ENCODE measurements at regions not wholly inside any gene's neighbourhood (a gene's known extent, or its start where the extent isn't known, plus 50 kb on each side); places are given as distances from the start of the nearest gene placed in this dataset.

DNA sequence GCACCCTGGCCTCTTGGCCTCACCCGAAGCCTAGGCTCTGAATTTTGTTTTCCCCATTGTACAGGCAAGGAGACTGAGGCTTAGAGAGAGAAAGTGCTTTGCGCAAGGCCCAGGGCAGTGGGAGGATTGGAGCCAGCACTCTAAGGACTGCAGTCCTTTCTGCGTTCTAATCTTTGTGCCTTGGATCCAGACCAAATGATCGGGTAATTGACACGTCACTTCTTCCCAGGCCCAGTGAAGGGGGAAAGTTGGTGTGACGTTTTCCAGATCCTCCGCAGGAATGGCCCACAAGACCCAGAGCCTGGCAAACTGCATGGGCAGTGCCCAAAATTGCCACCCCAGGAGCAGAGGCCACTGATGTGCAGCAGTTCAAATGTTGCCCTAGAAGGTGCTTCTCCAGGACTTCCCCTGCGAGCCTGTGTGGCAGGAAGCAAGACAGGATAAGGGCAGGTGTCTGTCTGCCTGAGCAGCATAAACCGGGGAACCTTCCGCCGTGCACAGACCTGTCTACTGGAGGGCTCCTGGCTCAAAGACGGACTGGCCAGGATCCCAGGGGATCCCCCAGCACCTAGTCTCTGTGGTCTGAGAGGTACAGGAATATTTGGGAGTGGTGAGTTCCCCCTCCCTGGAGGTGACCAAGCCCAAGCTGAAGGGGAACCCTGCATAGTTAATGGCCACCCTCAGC lies 194.5 kb upstream of the TLE3 start:
- Histone ChIP-seq H3K36me3 (ENCODE audit: control insufficient read depth, low read length) (no peaks in the 10 kb centered on the region), H3K9me3 (ENCODE audit: control insufficient read depth, insufficient read depth, low read length) (no peaks in the 10 kb centered on the region), H3K4me3 (ENCODE audit: low read length) (no peak overlapping the region), H3K9me2 (replicated peaks; ENCODE audit: control insufficient read depth, low read length) (no peaks in the 10 kb centered on the region), H3F3A (ENCODE audit: control insufficient read depth, insufficient read depth) (peaks cover 3% of the 10 kb centered on the region; the same call in 1 of the 2 replicates), H3K4me1 (ENCODE audit: control insufficient read depth, low read length) (peaks cover 22% of the 10 kb centered on the region), H3K79me2 (ENCODE audit: control insufficient read depth, low read length) (no peaks in the 10 kb centered on the region), H3K27me3 (ENCODE audit: control insufficient read depth, low read length) (no peaks in the 10 kb centered on the region), H3K27ac (ENCODE audit: low read depth, low read length) (no peak overlapping the region), H4K20me1 (ENCODE audit: control insufficient read depth, insufficient read depth, low read depth, low read length) (no peaks in the 10 kb centered on the region), H3K4me2 (ENCODE audit: low read length) (no peak overlapping the region)
- TF ChIP-seq, protein P1, sequence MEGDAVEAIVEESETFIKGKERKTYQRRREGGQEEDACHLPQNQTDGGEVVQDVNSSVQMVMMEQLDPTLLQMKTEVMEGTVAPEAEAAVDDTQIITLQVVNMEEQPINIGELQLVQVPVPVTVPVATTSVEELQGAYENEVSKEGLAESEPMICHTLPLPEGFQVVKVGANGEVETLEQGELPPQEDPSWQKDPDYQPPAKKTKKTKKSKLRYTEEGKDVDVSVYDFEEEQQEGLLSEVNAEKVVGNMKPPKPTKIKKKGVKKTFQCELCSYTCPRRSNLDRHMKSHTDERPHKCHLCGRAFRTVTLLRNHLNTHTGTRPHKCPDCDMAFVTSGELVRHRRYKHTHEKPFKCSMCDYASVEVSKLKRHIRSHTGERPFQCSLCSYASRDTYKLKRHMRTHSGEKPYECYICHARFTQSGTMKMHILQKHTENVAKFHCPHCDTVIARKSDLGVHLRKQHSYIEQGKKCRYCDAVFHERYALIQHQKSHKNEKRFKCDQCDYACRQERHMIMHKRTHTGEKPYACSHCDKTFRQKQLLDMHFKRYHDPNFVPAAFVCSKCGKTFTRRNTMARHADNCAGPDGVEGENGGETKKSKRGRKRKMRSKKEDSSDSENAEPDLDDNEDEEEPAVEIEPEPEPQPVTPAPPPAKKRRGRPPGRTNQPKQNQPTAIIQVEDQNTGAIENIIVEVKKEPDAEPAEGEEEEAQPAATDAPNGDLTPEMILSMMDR (IDR thresholded peaks at IDR 0.05; ENCODE audit: low read depth, low read length, poor library complexity, severe bottlenecking), result no peak
- TF ChIP-seq EZH2phosphoT487 (IDR thresholded peaks at IDR 0.05; ENCODE audit: borderline replicate concordance, low read length), result no peak

DNA sequence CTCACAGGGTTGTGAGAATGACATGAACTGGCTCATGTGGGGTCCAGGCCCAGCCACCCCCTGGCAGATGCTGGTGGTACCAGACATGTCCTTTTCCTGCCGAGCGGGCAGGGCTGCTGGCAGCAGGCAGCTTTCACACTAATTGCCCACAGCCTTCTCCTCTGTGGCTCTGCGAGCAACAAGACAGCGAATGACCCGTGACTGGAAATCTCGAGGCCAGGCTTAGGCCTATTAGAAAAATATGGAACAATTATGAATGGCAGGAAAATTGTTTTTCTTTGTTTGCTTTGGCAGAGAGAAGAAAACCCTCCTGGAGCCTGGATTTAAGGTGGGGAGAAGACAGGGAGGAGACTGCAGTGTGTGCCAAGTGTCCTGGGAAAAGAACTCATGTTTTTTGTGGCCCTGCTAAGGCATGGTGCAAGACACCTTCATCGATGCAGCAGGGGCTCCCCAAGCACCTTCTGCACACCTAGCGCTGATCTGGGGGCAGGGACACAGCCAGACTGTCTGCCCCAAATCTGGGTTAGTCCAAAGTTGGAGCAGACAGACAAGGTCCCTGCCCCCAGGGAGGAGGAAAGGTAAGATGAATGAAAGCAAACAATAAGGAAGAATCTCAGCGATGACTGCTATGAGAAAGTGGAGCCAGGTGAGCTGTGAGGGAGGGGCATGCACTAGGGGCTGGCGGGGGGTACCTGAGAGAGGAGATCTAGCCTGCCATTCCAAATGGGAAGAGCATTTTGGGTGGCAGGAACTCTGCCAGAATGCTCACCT lies 193.8 kb upstream of the TLE3 start:
- Histone ChIP-seq H3F3A (ENCODE audit: control insufficient read depth, insufficient read depth) (peaks cover 3% of the 10 kb centered on the region; the same call in 1 of the 2 replicates), H3K27ac (ENCODE audit: low read depth, low read length) (no peak overlapping the region), H3K27me3 (ENCODE audit: control insufficient read depth, low read length) (no peaks in the 10 kb centered on the region), H3K4me3 (ENCODE audit: low read length) (no peak overlapping the region), H3K36me3 (ENCODE audit: control insufficient read depth, low read length) (no peaks in the 10 kb centered on the region), H4K20me1 (ENCODE audit: control insufficient read depth, insufficient read depth, low read depth, low read length) (no peaks in the 10 kb centered on the region), H3K4me1 (ENCODE audit: control insufficient read depth, low read length) (peaks cover 19% of the 10 kb centered on the region), H3K79me2 (ENCODE audit: control insufficient read depth, low read length) (no peaks in the 10 kb centered on the region), H3K9me3 (ENCODE audit: control insufficient read depth, insufficient read depth, low read length) (no peaks in the 10 kb centered on the region), H3K4me2 (ENCODE audit: low read length) (no peak overlapping the region), H3K9me2 (replicated peaks; ENCODE audit: control insufficient read depth, low read length) (no peaks in the 10 kb centered on the region)
- no peak for TF ChIP-seq EZH2phosphoT487 (IDR thresholded peaks at IDR 0.05; ENCODE audit: borderline replicate concordance, low read length)
- TF ChIP-seq, protein P1 (IDR thresholded peaks at IDR 0.05; ENCODE audit: low read depth, low read length, poor library complexity, severe bottlenecking), result no peak

DNA sequence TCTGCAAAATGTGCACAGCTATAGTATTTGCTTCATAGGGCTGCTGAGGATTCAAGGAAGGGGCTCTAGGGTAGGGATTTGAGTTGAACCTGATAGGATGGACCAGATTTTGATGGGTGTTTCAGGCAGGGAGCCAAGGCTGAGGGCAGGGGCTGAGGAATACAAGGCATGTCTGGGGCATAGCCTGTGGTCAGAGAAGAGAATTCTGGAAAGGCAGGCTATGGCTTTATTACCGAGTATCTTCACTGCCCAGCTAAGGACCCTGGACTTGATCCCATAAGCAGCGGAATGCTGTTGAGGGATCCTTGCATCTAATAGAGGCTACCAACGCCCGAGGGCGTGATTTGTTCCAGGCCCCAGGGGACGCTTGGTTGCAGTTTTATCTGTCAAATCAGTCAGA lies 193.0 kb upstream of the TLE3 start:
- Histone ChIP-seq H3K27ac (ENCODE audit: low read depth, low read length) (no peak overlapping the region), H3K79me2 (ENCODE audit: control insufficient read depth, low read length) (no peaks in the 10 kb centered on the region), H3K36me3 (ENCODE audit: control insufficient read depth, low read length) (no peaks in the 10 kb centered on the region), H3K4me2 (ENCODE audit: low read length) (no peak overlapping the region), H3K9me2 (replicated peaks; ENCODE audit: control insufficient read depth, low read length) (no peaks in the 10 kb centered on the region), H3F3A (ENCODE audit: control insufficient read depth, insufficient read depth) (peaks cover 3% of the 10 kb centered on the region; the same call in 1 of the 2 replicates), H4K20me1 (ENCODE audit: control insufficient read depth, insufficient read depth, low read depth, low read length) (no peaks in the 10 kb centered on the region), H3K4me3 (ENCODE audit: low read length) (no peak overlapping the region), H3K9me3 (ENCODE audit: control insufficient read depth, insufficient read depth, low read length) (no peaks in the 10 kb centered on the region), H3K4me1 (ENCODE audit: control insufficient read depth, low read length) (peaks cover 20% of the 10 kb centered on the region), H3K27me3 (ENCODE audit: control insufficient read depth, low read length) (no peaks in the 10 kb centered on the region)
- TF ChIP-seq, protein P1 (IDR thresholded peaks at IDR 0.05; ENCODE audit: low read depth, low read length, poor library complexity, severe bottlenecking), result no peak
- TF ChIP-seq EZH2phosphoT487 (IDR thresholded peaks at IDR 0.05; ENCODE audit: borderline replicate concordance, low read length), result no peak
